ENCODE measurements at regions not wholly inside any gene's neighbourhood (a gene's known extent, or its start where the extent isn't known, plus 50 kb on each side); places are given as distances from the start of the nearest gene placed in this dataset.

DNA sequence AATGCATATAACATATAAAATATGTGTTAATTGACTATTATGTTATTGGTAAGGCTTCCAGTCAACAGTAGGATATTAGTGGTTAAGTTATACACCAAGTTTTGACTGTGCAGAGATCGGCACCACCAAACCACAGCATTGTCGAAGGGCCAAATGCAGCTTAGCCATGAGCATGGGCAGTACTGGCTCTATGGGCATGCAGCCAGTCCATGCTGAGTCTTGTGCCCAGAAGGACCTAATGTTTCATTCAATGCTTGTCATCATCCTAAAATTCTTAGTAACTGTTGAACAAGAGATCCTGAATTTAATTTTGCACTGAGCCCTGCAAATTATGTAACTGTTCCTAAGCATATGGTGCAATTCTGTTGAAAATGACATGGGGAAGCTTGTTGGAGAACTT lies 233.4 kb upstream of the HS3ST3A1 start:
- Histone ChIP-seq H3K27ac (ENCODE audit: low read length) (no peak overlapping the region), H3K27me3 (ENCODE audit: control insufficient read depth, insufficient read depth, low read length) (no peaks in the 10 kb centered on the region), H3K4me3 (ENCODE audit: low read depth in 2 of 2, low read length in 2 of 2) (no peak overlapping the region), H3K36me3 (ENCODE audit: control insufficient read depth, insufficient read depth, low read length) (no peaks in the 10 kb centered on the region), H3K9me3 (ENCODE audit: control insufficient read depth, insufficient read depth, low read depth, low read length) (no peaks in the 10 kb centered on the region), H3K4me1 (ENCODE audit: control insufficient read depth, insufficient read depth, low read length) (no peaks in the 10 kb centered on the region)
- no peak for TF ChIP-seq POLR2AphosphoS5 (IDR thresholded peaks at IDR 0.05; ENCODE audit: low read depth, low read length)
- no peak for TF ChIP-seq TCF7L2 (IDR thresholded peaks at IDR 0.05; ENCODE audit: low read depth, low read length)
- TF ChIP-seq, protein P1, sequence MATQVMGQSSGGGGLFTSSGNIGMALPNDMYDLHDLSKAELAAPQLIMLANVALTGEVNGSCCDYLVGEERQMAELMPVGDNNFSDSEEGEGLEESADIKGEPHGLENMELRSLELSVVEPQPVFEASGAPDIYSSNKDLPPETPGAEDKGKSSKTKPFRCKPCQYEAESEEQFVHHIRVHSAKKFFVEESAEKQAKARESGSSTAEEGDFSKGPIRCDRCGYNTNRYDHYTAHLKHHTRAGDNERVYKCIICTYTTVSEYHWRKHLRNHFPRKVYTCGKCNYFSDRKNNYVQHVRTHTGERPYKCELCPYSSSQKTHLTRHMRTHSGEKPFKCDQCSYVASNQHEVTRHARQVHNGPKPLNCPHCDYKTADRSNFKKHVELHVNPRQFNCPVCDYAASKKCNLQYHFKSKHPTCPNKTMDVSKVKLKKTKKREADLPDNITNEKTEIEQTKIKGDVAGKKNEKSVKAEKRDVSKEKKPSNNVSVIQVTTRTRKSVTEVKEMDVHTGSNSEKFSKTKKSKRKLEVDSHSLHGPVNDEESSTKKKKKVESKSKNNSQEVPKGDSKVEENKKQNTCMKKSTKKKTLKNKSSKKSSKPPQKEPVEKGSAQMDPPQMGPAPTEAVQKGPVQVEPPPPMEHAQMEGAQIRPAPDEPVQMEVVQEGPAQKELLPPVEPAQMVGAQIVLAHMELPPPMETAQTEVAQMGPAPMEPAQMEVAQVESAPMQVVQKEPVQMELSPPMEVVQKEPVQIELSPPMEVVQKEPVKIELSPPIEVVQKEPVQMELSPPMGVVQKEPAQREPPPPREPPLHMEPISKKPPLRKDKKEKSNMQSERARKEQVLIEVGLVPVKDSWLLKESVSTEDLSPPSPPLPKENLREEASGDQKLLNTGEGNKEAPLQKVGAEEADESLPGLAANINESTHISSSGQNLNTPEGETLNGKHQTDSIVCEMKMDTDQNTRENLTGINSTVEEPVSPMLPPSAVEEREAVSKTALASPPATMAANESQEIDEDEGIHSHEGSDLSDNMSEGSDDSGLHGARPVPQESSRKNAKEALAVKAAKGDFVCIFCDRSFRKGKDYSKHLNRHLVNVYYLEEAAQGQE (IDR thresholded peaks at IDR 0.05; ENCODE audit: insufficient read depth in 1 of 2, low read depth in 2 of 2, low read length in 1 of 2): no peak
- no peak for TF ChIP-seq SIN3A (IDR thresholded peaks at IDR 0.05; ENCODE audit: borderline replicate concordance, insufficient read depth, low read depth, low read length)
- TF ChIP-seq, protein P2, sequence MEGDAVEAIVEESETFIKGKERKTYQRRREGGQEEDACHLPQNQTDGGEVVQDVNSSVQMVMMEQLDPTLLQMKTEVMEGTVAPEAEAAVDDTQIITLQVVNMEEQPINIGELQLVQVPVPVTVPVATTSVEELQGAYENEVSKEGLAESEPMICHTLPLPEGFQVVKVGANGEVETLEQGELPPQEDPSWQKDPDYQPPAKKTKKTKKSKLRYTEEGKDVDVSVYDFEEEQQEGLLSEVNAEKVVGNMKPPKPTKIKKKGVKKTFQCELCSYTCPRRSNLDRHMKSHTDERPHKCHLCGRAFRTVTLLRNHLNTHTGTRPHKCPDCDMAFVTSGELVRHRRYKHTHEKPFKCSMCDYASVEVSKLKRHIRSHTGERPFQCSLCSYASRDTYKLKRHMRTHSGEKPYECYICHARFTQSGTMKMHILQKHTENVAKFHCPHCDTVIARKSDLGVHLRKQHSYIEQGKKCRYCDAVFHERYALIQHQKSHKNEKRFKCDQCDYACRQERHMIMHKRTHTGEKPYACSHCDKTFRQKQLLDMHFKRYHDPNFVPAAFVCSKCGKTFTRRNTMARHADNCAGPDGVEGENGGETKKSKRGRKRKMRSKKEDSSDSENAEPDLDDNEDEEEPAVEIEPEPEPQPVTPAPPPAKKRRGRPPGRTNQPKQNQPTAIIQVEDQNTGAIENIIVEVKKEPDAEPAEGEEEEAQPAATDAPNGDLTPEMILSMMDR (IDR thresholded peaks at IDR 0.05): no peak
- DNase-seq (ENCODE audit: low read depth, low spot score) (no peak), ATAC-seq (no peak)
- BruUV-seq (replicated peaks): no TSS peak
- POLR2A ChIA-PET: interaction anchor here (0.7 kb wide), 1 partner anchor 15 kb away, joined by 4 read pairs; no protein-coding TSS in a partner anchor
- intact Hi-C loops (cut with micrococcal nuclease; ENCODE audit: unreplicated experiment): no loop called here
- in situ Hi-C loops (cut with HindIII; ENCODE audit: low pct_unique_long_range_greater_than_20kb, low sequenced_read_pairs): no loop called here
- CTCF ChIA-PET: no interaction called here

DNA sequence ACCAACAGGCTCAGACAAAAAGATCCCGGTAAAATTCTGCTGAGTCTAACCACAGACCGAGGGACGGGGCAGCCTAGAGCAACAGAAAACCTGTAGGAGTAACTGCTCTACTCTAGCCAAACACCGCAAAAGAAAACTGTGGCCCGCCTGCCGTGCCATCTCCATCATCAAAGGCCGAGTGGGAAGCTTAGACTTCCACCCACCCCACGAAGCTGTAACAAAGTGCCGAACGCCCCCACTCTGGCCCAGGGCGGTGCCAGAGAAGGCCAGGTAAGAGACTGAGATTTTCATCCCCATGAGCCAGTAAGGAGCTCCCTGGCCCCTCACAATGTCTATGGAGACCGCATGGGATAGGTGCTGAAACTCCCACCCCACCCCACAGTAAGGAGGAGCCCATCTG lies 231.9 kb upstream of the COX10 start:
- no peak overlapping the region for H3K4me3 ChIP-seq (ENCODE audit: low read depth in 2 of 2, low read length in 2 of 2)
- POLR2A ChIA-PET: no interaction called here
- no peaks in the 10 kb centered on the region for H3K27me3 ChIP-seq (ENCODE audit: control insufficient read depth, insufficient read depth, low read length)
- H3K4me1 ChIP-seq (ENCODE audit: control insufficient read depth, insufficient read depth, low read length): no peaks in the 10 kb centered on the region
- BruUV-seq (replicated peaks): no TSS peak
- H3K27ac ChIP-seq (ENCODE audit: low read length): no peak overlapping the region
- H3K9me3 ChIP-seq (ENCODE audit: control insufficient read depth, insufficient read depth, low read depth, low read length): no peaks in the 10 kb centered on the region
- H3K36me3 ChIP-seq (ENCODE audit: control insufficient read depth, insufficient read depth, low read length): no peaks in the 10 kb centered on the region
- in situ Hi-C loops (cut with HindIII; ENCODE audit: low pct_unique_long_range_greater_than_20kb, low sequenced_read_pairs) (no loop called here), intact Hi-C loops (cut with micrococcal nuclease; ENCODE audit: unreplicated experiment) (no loop called here)
- no peak for DNase-seq (ENCODE audit: low read depth, low spot score)
- TF ChIP-seq POLR2AphosphoS5 (IDR thresholded peaks at IDR 0.05; ENCODE audit: low read depth, low read length) (no peak), TCF7L2 (IDR thresholded peaks at IDR 0.05; ENCODE audit: low read depth, low read length) (no peak), SIN3A (IDR thresholded peaks at IDR 0.05; ENCODE audit: borderline replicate concordance, insufficient read depth, low read depth, low read length) (no peak)
- TF ChIP-seq, protein P2 (IDR thresholded peaks at IDR 0.05): no peak
- ATAC-seq: no peak
- CTCF ChIA-PET: no interaction called here
